Fibroblast of lung (primary cell): ENCODE measurements at regions not wholly inside any gene's neighbourhood (a gene's known extent, or its start where the extent isn't known, plus 50 kb on each side); places are given as distances from the start of the nearest gene placed in this dataset.

Source experiments
- CTCF ChIP-seq, 2 donors: IDR thresholded peaks in 1 of 2; conservative IDR thresholded peaks in 1 of 2; 1 replicate in 1 of 2; 2 replicates in 1 of 2; pipeline ENCODE4 v1.5.1; 2011 to 2012; ENCODE audit warnings: low read length in 2 of 2, control low read depth in 1 of 2, inconsistent platforms in 1 of 2, low read depth in 1 of 2, mild to moderate bottlenecking in 1 of 2
- EZH2 ChIP-seq: IDR thresholded peaks from 2 replicates; pipeline ENCODE4 v1.5.1; 2012; ENCODE audit warnings: low read length, control low read depth, mild to moderate bottlenecking; ENCODE audit errors: missing control alignments

GRCh38 chr13:107450431-107450830 lies 764.9 kb downstream of the LIG4 start:
- TF ChIP-seq CTCF (conservative IDR thresholded peaks at IDR 0.05 in 1 of 2, IDR thresholded peaks at IDR 0.05 in 1 of 2; ENCODE audit: low read depth in 1 of 2, low read length in 2 of 2) (no peak), EZH2 (no peak)
